Lower lobe of right lung (tissue), 2 donors: ENCODE measurements at regions not wholly inside any gene's neighbourhood (a gene's known extent, or its start where the extent isn't known, plus 50 kb on each side); places are given as distances from the start of the nearest gene placed in this dataset.

Experiments
- ATAC-seq, 2 donors: fragments of 200-7000 bp; cut with Tn5 transposase; one replicate each; pipeline ENCODE4 v1.9.1; 2020 to 2022; ENCODE audit warnings: mild to moderate bottlenecking in 2 of 2, moderate library complexity in 2 of 2
- DNase-seq: peaks from one replicate; pipeline ENCODE4 v3.0.0-alpha.2; 2020
- H3K27ac ChIP-seq: fragments of 200-600 bp; one replicate; pipeline ENCODE4 v1.8.0; 2022
- H3K27me3 ChIP-seq: fragments of 200-600 bp; one replicate; pipeline ENCODE4 v1.8.0; 2022; ENCODE audit warnings: low read depth
- H3K36me3 ChIP-seq: fragments of 200-600 bp; one replicate; pipeline ENCODE4 v1.8.0; 2022; ENCODE audit warnings: mild to moderate bottlenecking
- H3K4me1 ChIP-seq: fragments of 200-600 bp; one replicate; pipeline ENCODE4 v1.8.0; 2022
- H3K4me3 ChIP-seq: fragments of 200-600 bp; one replicate; pipeline ENCODE4 v1.8.0; 2022; ENCODE audit warnings: mild to moderate bottlenecking
- H3K9me3 ChIP-seq: fragments of 200-600 bp; one replicate; pipeline ENCODE4 v1.8.0; 2022
- intact Hi-C: fragments of 100-400 bp; cut with DNase I; formaldehyde crosslinking; loops from one replicate; pipeline ENCODE4 v1.11.0; 2022
- TF ChIP-seq, protein P1 (sequence below): fragments of 200-600 bp; IDR thresholded peaks from one replicate; pipeline ENCODE4 v1.8.0; 2022; ENCODE audit warnings: antibody characterized with exemption, mild to moderate bottlenecking
- donor health status: DM: no; HTN: yes; CAD: no; lungs with severe emphysema.

DNA sequence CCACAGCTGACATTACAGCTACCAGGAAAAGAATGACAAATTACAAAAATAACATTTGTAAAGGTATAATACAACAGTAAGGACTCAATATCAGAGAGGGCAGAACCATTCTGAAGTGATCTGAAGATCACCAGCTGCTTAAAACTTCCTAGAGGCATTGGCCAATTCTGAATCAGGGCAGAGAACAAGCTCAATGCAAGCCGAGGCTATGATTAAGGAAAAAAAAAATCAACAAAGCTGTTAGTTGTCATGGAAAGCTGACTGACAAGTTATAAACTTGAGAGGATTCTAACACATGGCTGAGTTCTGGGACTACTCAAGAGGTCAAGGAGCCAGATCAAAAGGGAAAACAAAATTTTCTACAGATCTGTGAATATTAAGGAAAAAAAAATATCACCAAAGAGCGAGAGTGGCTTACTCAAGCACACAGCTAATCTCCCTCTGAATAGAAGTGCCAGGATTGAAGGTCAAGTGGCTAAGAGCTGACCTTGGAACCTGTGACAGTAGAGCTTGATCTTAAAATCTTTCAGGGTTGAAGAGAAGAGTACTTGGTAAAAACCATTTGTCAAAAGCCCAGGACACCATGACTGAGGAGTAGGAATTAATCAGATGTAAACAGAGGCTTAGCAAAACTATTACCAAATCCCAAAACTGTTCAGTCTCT lies 383.4 kb downstream of the USP25 start:
- Histone ChIP-seq H3K9me3 (no peaks in the 10 kb centered on the region), H3K4me1 (no peaks in the 10 kb centered on the region), H3K4me3 (no peak overlapping the region), H3K36me3 (no peaks in the 10 kb centered on the region), H3K27me3 (no peaks in the 10 kb centered on the region), H3K27ac (no peak overlapping the region)
- TF ChIP-seq, protein P1, sequence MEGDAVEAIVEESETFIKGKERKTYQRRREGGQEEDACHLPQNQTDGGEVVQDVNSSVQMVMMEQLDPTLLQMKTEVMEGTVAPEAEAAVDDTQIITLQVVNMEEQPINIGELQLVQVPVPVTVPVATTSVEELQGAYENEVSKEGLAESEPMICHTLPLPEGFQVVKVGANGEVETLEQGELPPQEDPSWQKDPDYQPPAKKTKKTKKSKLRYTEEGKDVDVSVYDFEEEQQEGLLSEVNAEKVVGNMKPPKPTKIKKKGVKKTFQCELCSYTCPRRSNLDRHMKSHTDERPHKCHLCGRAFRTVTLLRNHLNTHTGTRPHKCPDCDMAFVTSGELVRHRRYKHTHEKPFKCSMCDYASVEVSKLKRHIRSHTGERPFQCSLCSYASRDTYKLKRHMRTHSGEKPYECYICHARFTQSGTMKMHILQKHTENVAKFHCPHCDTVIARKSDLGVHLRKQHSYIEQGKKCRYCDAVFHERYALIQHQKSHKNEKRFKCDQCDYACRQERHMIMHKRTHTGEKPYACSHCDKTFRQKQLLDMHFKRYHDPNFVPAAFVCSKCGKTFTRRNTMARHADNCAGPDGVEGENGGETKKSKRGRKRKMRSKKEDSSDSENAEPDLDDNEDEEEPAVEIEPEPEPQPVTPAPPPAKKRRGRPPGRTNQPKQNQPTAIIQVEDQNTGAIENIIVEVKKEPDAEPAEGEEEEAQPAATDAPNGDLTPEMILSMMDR = no peak
- intact Hi-C loops = no loop called here
- ATAC-seq (peak; percentile 61 to 62), DNase-seq (no peak)

DNA sequence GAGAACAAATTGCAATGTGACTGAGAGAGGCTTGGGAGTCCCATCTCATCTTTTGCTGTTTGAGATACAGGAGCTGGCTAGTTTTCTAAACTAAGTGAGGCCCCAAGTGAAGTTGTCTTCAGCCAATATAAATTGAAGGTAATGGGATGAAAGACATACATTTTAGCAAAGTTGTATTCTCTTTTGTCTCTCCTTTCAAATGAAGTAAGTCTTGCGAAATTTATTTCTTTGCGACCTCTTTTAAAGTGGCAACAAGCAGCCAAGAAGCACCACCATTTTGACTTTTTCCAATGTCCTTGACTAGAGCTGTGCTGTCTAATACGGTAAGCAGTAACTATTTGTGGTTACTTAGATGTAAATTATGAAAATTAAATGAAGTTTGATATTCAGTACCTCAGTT lies 385.7 kb downstream of the USP25 start:
- DNase-seq (no peak), ATAC-seq (no peak)
- Histone ChIP-seq H3K27ac (no peak overlapping the region), H3K9me3 (no peaks in the 10 kb centered on the region), H3K4me3 (no peak overlapping the region), H3K27me3 (no peaks in the 10 kb centered on the region), H3K36me3 (no peaks in the 10 kb centered on the region), H3K4me1 (no peaks in the 10 kb centered on the region)
- TF ChIP-seq, protein P1 = no peak
- intact Hi-C loops = no loop called here

DNA sequence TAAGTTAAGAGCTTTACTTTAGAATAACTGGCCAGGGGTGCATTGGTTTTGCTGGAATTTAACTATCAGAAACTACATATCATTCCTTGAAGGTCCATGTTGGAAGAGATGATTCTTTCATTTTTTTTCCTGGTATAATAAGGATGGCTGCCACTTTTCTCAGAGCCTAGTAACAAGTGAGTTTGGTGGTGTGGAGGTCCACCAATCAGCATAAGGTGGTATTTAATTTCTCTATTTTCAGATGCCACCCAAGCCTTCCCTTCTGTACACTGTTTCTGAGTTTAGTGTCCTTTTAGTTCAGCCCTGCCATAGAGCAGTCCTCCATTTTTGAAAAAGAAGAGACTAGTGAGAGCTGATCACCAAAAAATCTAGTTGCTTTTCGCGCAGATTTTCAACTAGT lies 386.3 kb downstream of the USP25 start:
- DNase-seq (no peak), ATAC-seq (no peak)
- TF ChIP-seq, protein P1 = no peak
- Histone ChIP-seq H3K36me3 (no peaks in the 10 kb centered on the region), H3K27ac (no peak overlapping the region), H3K9me3 (no peaks in the 10 kb centered on the region), H3K4me3 (no peak overlapping the region), H3K4me1 (no peaks in the 10 kb centered on the region), H3K27me3 (no peaks in the 10 kb centered on the region)
- intact Hi-C loops = no loop called here

DNA sequence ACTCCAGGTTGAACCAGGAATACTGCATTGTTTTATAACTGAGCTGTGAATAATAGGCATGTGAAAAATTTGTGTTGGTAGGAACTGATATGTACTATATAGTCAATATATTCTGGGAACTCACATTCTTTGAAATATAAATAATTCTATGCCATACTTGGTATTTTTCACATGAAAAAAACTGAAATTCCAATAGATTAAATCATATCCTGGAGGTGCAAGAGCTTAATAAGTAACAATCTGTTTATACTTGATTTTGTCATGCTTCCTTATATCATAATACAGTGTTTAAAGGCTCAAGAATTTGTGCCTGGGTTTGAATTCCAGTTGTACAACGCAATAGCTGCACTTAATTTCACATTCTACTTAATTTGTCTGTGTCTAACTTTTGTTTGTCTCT lies 387.0 kb downstream of the USP25 start:
- H3K36me3 ChIP-seq = no peaks in the 10 kb centered on the region
- H3K4me1 ChIP-seq = no peaks in the 10 kb centered on the region
- no peaks in the 10 kb centered on the region for H3K9me3 ChIP-seq
- H3K27ac ChIP-seq = no peak overlapping the region
- TF ChIP-seq, protein P1 = no peak
- intact Hi-C loops = no loop called here
- ATAC-seq (no peak), DNase-seq (no peak)
- H3K4me3 ChIP-seq = no peak overlapping the region
- no peaks in the 10 kb centered on the region for H3K27me3 ChIP-seq

DNA sequence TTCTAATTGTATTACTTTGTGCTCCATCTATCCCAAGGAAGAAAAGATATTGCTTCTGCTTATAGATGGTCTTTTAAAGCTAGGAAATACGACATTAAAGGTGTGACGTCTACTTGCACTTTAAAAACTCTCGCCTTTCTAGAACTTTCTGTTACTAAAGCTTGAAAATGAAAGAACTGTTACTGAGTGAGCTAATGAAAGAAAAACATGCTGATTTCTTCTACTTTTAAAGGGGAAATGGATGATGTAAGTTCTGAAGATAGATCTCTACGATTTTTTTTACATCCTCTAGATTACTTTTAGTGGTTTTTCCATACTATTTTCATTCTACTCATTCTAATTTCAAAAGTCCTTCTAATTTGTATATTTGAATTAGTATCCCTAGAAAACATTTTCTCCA lies 387.5 kb downstream of the USP25 start:
- Histone ChIP-seq H3K27ac (peak overlapping the region; percentile 16), H3K36me3 (no peaks in the 10 kb centered on the region), H3K9me3 (no peaks in the 10 kb centered on the region), H3K4me3 (no peak overlapping the region), H3K27me3 (no peaks in the 10 kb centered on the region), H3K4me1 (no peaks in the 10 kb centered on the region)
- DNase-seq (no peak), ATAC-seq (no peak)
- TF ChIP-seq, protein P1 = no peak
- intact Hi-C loops = no loop called here
